ENCODE measurements at regions not wholly inside any gene's neighbourhood (a gene's known extent, or its start where the extent isn't known, plus 50 kb on each side); places are given as distances from the start of the nearest gene placed in this dataset.

DNA sequence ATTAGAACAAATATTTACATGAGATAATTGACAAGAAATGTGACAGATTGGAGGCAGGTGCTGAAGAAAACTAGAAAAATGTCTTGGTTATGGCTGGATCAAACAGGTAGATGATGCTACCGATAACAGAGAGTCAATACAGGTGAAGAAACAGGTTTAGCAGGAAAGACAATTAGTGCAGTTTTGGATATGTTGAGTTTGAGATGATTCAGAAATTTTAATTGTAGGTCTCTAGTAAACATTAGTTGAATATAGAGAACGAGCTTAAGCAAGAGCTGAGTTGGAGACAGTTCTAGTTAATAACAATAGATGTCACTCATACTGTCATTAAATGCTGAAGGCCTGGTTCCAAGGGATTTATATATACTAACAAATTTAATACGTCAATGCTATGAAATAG, 524.4 kb downstream of the NSUN3 start:
- Mint-ChIP-seq H3K27ac (no peak overlapping the region), H3K36me3 (no peaks in the 10 kb centered on the region), H3K4me1 (no peaks in the 10 kb centered on the region), H3K27me3 (ENCODE audit: low read depth) (no peaks in the 10 kb centered on the region), H3K9me3 (peaks cover 5% of the 10 kb centered on the region; the same call in 1 of the 2 replicates), H3K4me3 (no peak overlapping the region)
- DNase-seq (ENCODE audit: low spot score) (no peak), ATAC-seq (no peak)
- CTCF ChIA-PET: no interaction called here
- POLR2A ChIA-PET: no interaction called here
- TF ChIP-seq, protein P1, sequence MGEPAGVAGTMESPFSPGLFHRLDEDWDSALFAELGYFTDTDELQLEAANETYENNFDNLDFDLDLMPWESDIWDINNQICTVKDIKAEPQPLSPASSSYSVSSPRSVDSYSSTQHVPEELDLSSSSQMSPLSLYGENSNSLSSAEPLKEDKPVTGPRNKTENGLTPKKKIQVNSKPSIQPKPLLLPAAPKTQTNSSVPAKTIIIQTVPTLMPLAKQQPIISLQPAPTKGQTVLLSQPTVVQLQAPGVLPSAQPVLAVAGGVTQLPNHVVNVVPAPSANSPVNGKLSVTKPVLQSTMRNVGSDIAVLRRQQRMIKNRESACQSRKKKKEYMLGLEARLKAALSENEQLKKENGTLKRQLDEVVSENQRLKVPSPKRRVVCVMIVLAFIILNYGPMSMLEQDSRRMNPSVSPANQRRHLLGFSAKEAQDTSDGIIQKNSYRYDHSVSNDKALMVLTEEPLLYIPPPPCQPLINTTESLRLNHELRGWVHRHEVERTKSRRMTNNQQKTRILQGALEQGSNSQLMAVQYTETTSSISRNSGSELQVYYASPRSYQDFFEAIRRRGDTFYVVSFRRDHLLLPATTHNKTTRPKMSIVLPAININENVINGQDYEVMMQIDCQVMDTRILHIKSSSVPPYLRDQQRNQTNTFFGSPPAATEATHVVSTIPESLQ (CRISPR knock-in tag; IDR thresholded peaks at IDR 0.05): no peak
- TF ChIP-seq RORB (CRISPR knock-in tag; IDR thresholded peaks at IDR 0.05): no peak
- TF ChIP-seq, protein P2, sequence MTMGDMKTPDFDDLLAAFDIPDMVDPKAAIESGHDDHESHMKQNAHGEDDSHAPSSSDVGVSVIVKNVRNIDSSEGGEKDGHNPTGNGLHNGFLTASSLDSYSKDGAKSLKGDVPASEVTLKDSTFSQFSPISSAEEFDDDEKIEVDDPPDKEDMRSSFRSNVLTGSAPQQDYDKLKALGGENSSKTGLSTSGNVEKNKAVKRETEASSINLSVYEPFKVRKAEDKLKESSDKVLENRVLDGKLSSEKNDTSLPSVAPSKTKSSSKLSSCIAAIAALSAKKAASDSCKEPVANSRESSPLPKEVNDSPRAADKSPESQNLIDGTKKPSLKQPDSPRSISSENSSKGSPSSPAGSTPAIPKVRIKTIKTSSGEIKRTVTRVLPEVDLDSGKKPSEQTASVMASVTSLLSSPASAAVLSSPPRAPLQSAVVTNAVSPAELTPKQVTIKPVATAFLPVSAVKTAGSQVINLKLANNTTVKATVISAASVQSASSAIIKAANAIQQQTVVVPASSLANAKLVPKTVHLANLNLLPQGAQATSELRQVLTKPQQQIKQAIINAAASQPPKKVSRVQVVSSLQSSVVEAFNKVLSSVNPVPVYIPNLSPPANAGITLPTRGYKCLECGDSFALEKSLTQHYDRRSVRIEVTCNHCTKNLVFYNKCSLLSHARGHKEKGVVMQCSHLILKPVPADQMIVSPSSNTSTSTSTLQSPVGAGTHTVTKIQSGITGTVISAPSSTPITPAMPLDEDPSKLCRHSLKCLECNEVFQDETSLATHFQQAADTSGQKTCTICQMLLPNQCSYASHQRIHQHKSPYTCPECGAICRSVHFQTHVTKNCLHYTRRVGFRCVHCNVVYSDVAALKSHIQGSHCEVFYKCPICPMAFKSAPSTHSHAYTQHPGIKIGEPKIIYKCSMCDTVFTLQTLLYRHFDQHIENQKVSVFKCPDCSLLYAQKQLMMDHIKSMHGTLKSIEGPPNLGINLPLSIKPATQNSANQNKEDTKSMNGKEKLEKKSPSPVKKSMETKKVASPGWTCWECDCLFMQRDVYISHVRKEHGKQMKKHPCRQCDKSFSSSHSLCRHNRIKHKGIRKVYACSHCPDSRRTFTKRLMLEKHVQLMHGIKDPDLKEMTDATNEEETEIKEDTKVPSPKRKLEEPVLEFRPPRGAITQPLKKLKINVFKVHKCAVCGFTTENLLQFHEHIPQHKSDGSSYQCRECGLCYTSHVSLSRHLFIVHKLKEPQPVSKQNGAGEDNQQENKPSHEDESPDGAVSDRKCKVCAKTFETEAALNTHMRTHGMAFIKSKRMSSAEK (CRISPR knock-in tag; IDR thresholded peaks at IDR 0.05; ENCODE audit: borderline replicate concordance): no peak
- TF ChIP-seq NFYB (CRISPR knock-in tag; conservative IDR thresholded peaks at IDR 0.05; ENCODE audit: low read depth): no peak
- TF ChIP-seq, protein P3, sequence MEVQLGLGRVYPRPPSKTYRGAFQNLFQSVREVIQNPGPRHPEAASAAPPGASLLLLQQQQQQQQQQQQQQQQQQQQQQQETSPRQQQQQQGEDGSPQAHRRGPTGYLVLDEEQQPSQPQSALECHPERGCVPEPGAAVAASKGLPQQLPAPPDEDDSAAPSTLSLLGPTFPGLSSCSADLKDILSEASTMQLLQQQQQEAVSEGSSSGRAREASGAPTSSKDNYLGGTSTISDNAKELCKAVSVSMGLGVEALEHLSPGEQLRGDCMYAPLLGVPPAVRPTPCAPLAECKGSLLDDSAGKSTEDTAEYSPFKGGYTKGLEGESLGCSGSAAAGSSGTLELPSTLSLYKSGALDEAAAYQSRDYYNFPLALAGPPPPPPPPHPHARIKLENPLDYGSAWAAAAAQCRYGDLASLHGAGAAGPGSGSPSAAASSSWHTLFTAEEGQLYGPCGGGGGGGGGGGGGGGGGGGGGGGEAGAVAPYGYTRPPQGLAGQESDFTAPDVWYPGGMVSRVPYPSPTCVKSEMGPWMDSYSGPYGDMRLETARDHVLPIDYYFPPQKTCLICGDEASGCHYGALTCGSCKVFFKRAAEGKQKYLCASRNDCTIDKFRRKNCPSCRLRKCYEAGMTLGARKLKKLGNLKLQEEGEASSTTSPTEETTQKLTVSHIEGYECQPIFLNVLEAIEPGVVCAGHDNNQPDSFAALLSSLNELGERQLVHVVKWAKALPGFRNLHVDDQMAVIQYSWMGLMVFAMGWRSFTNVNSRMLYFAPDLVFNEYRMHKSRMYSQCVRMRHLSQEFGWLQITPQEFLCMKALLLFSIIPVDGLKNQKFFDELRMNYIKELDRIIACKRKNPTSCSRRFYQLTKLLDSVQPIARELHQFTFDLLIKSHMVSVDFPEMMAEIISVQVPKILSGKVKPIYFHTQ (CRISPR knock-in tag; IDR thresholded peaks at IDR 0.05): no peak
- TF ChIP-seq ZNF671 (CRISPR knock-in tag; IDR thresholded peaks at IDR 0.05): no peak
- TF ChIP-seq, protein P4, sequence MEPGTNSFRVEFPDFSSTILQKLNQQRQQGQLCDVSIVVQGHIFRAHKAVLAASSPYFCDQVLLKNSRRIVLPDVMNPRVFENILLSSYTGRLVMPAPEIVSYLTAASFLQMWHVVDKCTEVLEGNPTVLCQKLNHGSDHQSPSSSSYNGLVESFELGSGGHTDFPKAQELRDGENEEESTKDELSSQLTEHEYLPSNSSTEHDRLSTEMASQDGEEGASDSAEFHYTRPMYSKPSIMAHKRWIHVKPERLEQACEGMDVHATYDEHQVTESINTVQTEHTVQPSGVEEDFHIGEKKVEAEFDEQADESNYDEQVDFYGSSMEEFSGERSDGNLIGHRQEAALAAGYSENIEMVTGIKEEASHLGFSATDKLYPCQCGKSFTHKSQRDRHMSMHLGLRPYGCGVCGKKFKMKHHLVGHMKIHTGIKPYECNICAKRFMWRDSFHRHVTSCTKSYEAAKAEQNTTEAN (CRISPR knock-in tag; IDR thresholded peaks at IDR 0.05): no peak
- TF ChIP-seq ZNF138 (CRISPR knock-in tag; conservative IDR thresholded peaks at IDR 0.05): no peak
- TF ChIP-seq JUN (CRISPR knock-in tag; IDR thresholded peaks at IDR 0.05): no peak
- TF ChIP-seq CBFB (CRISPR knock-in tag; IDR thresholded peaks at IDR 0.05; ENCODE audit: low read depth): no peak
- no peak for TF ChIP-seq GRHL2 (CRISPR knock-in tag; IDR thresholded peaks at IDR 0.05; ENCODE audit: insufficient replicate concordance, severe bottlenecking)
- no peak for TF ChIP-seq SMAD4 (CRISPR knock-in tag; IDR thresholded peaks at IDR 0.05)
- TF ChIP-seq ATF1 (CRISPR knock-in tag; IDR thresholded peaks at IDR 0.05): no peak
- no peak for TF ChIP-seq ELF4 (CRISPR knock-in tag; IDR thresholded peaks at IDR 0.05; ENCODE audit: low read depth)
- TF ChIP-seq, protein P5, sequence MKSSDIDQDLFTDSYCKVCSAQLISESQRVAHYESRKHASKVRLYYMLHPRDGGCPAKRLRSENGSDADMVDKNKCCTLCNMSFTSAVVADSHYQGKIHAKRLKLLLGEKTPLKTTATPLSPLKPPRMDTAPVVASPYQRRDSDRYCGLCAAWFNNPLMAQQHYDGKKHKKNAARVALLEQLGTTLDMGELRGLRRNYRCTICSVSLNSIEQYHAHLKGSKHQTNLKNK (CRISPR knock-in tag; IDR thresholded peaks at IDR 0.05): no peak
- TF ChIP-seq, protein P6, sequence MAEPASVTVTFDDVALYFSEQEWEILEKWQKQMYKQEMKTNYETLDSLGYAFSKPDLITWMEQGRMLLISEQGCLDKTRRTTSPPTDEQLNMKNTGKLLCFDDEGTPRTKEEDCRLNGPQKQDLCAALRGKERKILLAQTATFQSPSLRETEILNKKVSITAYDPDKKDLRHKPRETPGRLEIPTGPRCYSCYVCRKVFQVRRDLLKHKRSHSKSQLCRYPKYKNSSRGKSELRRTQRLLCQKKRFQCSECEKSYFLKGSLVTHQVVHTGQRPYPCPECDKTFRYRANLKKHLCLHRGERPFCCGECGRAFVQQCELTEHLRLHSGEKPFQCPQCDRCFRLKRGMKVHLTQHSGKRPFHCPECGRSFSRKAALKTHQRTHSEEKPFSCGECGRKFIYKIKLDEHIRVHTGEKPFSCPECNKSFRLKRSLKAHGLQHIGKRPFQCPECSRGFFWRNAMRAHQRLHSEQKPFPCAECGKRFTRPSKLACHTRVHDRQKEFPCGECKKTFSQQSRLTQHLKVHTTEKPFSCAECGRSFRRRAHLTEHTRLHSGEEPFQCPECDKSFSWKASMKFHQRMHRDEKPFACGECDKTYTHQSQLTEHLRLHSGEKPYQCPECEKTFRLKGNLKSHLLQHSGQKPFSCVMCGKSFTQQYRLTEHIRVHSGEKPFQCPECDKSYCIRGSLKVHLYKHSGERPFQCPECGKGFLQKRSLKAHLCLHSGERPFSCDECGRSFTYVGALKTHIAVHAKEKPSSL (CRISPR knock-in tag; conservative IDR thresholded peaks at IDR 0.05): no peak
- TF ChIP-seq SMAD3 (CRISPR knock-in tag; IDR thresholded peaks at IDR 0.05; ENCODE audit: borderline replicate concordance): no peak
- no peak for TF ChIP-seq NFE2L1 (CRISPR knock-in tag; IDR thresholded peaks at IDR 0.05)

Data from WTC11 (cell line).